HG03095 (cell line): ENCODE measurements at regions not wholly inside any gene's neighbourhood (a gene's known extent, or its start where the extent isn't known, plus 50 kb on each side); places are given as distances from the start of the nearest gene placed in this dataset.

ENCODE experiments used
- ATAC-seq: cut with Tn5 transposase; IDR thresholded peaks from one replicate; pipeline ENCODE4 v1.9.1; 2021; ENCODE audit warnings: moderate library complexity; ENCODE audit not compliant: unreplicated experiment

GRCh38 chr7:68491523-68492358, 1106.5 kb upstream of the AUTS2 start:
- no peak for ATAC-seq

DNA sequence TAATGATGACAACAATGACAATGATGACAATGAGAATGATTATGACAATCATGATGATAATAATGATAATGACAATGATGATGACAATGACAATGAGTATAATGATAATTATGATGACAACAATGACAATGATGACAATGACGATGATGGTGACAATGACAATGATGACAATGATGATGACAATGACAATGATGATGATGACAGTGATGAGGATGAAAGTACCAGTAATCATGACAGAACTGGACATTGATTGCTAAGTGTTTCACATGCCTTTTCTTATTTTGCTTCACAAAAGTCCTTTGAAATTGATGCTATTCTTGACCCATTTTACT, 1106.0 kb upstream of the AUTS2 start:
- ATAC-seq, result no peak

- no peak for ATAC-seq
Observed at GRCh38 chr7:68503400-68503799, 1094.9 kb upstream of the AUTS2 start.

DNA sequence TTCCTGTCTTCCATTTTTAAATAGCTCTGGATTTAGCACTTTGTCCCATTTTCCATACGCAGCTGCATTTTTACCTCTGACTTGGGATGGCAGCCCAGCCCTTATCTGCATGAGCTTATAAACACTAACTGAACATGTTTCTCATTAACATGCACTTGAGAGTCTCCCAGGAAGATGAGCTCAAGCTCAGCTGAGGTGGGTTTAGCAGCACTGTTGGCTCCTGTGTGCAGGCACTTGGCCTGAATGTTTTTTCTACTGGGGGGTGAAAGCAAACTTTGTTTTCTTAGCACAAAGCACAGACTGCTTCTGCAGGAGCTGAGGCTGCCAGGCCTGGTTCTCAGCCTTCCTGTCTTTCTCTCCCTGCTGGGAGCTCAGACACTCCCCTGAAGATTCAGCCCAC, 1093.6 kb upstream of the AUTS2 start:
- no peak for ATAC-seq

GRCh38 chr7:68505721-68506120, 1092.6 kb upstream of the AUTS2 start:
- ATAC-seq, result no peak

DNA sequence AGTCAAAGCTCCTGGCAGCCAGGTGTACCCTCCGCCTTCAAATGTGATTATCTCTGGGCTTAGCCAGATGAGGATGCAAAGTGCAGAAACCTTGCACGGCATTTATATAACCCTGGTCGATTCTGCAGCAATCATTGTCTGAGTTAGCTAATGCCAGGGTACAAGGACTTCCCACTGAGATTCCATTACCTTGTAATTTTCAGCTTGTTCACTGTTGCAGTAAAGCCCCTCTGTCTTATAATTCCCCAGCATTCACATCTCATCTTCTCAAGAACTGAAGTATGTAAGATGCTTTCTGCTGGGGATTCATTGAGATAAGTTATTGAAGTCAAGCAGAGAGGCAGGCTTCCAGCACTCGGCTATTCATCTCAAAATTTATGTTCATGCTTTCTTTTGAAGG, 1090.6 kb upstream of the AUTS2 start:
- ATAC-seq, result no peak

DNA sequence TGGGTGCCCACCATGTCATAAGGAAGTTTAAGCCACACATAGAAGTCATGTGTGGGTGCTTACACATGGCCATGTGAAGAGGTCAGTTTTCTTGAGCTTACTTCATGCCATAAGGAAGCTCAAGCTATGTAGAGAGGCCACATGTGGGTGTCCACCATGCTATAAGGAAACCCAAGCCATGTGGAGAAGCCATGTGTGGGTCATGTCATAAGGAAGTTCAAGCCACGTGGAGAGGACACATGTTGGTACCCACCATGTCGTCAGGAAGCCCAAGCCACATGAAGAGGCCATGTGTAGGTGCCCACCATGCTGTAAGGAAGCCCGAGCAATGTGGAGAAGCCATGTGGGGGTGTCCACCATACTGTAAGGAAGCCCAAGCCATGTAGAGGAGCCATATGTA, 1089.2 kb upstream of the AUTS2 start:
- no peak for ATAC-seq

GRCh38 chr7:68509603-68510002, 1088.7 kb upstream of the AUTS2 start:
- no peak for ATAC-seq

DNA sequence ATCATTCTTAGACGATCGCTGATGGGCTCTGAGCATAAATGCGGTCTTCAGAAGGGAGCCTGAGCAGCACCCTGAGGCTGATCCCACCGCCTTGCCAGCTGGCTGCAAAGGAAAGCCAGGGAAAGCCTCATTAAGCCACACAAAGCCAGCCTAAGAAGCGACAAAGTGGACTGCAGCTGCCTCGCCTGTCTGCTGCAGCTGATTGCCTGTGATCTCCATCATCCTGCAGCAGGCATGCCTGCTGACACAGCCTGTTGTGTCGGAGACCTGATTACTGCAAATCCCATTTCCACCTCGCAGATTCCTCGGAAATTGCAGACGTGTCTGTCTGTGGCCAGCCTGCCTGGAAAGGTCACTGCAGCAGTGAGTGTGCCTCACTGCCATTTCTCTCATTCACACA, 1087.0 kb upstream of the AUTS2 start:
- no peak for ATAC-seq

GRCh38 chr7:68512466-68512865, 1085.8 kb upstream of the AUTS2 start:
- no peak for ATAC-seq

DNA sequence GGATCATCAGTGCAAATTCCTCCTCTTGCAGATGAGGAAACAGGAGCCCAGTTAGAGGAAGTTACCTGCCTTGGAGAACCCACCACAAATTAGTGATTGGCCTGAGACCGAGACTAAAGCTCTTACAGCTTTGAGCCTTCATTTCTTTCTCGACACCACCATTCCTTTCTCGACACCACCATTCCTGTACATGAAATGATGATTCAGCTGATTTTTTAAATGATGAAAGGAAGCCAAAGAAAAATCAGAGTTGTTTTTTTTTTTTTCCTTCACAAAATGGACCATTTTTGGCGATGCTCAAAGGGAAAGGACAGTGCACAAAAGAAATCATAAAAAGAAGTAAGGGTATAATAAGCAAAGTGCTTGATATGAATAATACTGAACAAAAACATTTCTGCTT, 1080.2 kb upstream of the AUTS2 start:
- ATAC-seq, result no peak

- ATAC-seq, result no peak
Observed at GRCh38 chr7:68524126-68524525, 1074.1 kb upstream of the AUTS2 start.

GRCh38 chr7:68529221-68529620, 1069.1 kb upstream of the AUTS2 start:
- ATAC-seq, result no peak

- ATAC-seq, result no peak
Observed at GRCh38 chr7:68535266-68535665, 1063.0 kb upstream of the AUTS2 start.

DNA sequence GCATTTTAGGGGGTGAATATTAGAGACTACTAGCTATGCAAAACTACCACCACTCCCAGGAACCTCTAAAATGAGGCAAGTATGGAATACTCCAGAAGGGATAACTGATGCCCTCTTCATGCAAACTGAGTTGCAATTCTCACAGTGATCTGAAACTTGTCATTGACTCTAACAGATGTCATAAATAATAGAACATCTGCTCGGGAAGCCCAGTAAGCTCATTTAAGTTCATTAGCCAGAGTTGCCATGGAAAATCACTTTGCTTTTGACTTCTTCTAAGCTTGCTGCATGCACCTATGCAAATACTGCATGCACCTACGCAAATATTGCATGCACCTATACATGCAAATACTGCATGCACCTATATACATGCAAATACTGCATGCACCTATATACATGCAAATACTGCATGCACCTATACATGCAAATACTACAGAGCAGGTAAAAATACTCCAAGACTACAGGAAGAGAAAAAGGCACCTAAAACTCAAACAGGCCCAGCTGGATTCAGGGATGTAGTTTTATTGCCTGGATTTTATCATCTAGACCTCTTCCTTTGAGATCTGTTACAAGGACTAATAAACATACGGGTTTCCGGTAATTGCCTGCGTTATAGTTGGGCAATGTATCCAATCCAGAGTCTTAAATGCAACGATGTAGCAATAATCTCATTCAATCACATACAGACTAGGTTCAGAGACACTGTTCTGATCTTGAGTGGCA, 1061.1 kb upstream of the AUTS2 start:
- ATAC-seq, result no peak

DNA sequence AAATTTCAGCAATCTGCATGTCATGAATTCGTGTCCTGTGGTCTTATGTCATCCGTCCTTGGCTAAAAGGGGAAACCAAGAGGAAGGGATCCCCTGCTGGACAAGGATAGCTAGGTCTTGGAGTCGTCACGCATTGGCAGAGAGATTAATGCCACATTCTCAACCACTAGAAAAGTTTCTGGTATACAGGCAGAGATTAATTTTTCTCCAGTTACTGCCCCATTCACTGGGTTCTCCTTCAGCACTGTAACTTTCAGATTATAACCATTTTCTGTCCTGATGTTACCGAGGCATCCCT, 1060.6 kb upstream of the AUTS2 start:
- ATAC-seq, result no peak

- no peak for ATAC-seq
Observed at GRCh38 chr7:68542831-68543230, 1055.4 kb upstream of the AUTS2 start.

DNA sequence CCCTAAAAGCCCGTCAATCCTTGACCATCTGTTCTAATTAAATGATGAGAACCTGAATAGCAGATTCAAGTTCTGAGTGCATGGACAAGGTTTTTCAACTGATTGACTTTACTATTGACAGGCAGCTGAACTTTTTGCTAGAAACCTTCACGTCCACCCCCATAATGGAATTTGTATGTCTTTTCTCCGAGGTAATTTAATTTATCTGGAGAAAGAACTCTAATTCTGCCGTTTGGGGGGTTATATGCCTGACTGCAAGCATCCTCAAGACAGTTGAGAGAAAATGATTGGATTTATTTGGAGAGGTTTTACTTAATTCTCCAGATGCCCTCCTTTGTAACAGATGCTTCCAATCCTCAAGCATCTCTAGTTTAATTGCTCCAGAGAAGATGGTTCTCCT, 1053.4 kb upstream of the AUTS2 start:
- no peak for ATAC-seq

- no peak for ATAC-seq
Observed at GRCh38 chr7:68547181-68547580, 1051.1 kb upstream of the AUTS2 start.

GRCh38 chr7:68547799-68548198, 1050.5 kb upstream of the AUTS2 start:
- ATAC-seq, result no peak

DNA sequence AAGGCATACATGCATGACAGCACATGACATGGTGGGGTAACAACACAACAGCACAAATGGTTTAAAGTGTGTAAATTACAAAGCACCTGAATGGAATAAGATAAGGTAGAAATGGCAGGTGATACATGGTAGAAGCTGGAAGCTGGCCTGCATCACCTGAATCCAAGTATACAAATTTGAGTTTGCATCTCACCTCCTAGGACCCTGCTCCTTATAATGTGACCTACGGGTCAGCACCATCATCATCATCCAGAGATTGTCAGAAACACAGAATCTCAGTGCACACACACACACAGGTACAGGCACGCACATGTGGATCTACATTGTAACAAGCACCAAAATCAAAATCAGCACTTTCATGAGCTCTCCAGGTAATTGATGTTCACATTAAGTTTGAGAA, 1048.2 kb upstream of the AUTS2 start:
- ATAC-seq, result no peak

- no peak for ATAC-seq
Observed at GRCh38 chr7:68550635-68551034, 1047.6 kb upstream of the AUTS2 start.

GRCh38 chr7:68556537-68556936, 1041.7 kb upstream of the AUTS2 start:
- no peak for ATAC-seq
